ENCODE measurements at regions not wholly inside any gene's neighbourhood (a gene's known extent, or its start where the extent isn't known, plus 50 kb on each side); places are given as distances from the start of the nearest gene placed in this dataset.
A peak's percentile ranks its signal among the peaks of the same experiment; 100 is the strongest.

DNA sequence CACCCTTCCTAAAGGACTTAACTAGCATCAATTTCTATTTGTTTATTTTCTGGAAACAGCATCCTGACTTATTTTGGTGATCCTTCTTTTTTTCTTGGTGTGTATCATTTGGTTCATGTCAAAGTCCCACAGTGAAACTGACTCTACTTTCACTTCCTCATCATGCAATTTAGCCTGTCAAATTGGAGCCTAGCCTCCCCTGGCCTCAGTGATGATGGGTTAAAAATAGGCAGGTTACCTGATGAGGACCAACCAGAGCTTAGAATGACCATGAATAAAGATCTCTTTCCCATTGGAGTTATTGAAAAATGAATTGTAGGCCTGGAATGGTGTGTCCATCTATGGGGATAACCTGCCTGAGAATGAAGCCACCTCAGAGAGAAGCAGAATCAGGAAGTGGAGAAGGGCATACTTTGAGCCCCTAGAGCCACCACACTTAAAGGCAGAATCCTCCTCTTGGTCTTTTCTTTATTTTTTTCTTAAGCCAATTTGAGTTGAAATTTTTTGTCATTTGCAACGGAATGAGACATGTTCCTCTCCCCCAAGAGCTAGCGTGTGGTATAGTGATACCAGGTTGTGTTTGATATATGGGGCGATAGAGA, 105.6 kb downstream of the BTBD3 start:
- DNase-seq = no peak

DNA sequence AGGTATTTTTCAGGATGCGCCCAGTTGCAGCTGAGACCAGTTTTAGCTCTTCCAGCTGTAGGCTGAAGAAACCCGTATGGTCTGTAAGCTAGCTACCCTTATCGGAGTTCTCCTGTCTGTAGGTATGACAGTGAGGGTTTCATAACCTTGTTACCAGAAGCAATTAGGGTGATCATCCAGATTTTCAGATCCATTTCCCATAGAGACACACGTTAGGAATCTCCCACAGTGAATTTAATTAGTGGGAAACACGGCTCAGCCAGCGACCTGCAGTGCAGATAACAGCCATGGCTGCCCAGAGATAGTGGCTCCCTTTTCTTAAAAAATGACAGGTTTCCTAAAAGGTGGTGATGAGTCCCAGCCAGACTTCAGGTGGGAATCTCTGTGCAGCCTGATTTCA, 111.1 kb downstream of the BTBD3 start:
- no peak for DNase-seq

DNA sequence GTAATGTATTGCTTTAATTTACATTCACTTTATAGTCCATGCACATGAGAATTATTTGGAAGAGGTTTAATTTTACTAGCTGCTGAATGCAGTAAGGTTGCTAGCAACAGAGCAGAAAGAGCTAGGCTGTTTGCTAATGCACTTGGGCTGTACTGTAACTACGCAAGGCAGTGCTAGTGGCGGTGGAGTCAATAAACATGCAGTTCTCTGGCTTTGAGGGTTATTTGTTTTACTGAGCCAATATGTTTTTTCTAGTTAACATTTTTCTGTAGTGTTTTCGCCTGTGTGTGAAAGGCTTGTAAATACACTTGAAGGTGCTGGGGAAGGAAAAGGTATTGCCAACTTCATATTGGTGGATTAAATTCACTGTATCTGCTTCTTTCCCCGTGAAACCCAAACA, 112.8 kb downstream of the BTBD3 start:
- peak in 1 of 2 experiments; percentile 13 for DNase-seq

DNA sequence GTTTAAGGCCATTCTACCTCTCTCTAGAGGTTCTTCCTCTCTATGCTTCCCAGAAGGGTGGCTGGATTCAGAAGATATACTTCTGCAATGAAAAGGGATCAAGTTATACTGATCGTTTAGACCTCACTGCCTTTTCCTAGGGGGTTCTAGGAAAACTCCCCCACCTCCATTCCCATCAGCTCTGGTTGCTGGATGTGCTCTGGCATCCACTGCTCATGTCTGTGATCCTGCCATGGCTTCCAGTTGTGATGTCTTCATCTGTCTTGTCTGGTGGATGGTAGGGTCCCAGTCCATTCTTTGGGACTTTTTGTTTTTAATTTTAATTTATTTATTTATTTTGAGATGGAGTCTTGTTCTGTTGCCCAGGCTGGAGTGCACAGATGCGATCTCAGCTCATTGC, 118.4 kb downstream of the BTBD3 start:
- no peak for DNase-seq

DNA sequence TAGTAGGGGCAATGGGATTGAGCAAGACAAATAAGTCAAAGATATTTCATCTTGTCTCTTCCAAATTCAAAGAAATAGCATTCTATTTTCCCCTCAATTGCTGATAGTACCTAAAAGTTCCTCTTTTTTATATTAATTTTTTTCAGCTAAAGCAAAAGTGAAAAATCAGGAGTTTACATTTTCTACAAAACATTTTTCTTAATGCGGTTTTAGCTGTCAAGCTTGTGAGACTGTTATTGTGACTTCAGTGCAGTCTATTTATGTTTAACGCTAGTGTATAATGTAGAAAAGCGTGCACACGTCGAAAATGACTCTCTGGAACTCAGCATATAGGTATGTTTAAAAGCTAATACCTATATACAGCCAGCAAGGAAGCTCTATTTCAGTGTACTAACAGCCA, 119.8 kb downstream of the BTBD3 start:
- DNase-seq = no peak

DNA sequence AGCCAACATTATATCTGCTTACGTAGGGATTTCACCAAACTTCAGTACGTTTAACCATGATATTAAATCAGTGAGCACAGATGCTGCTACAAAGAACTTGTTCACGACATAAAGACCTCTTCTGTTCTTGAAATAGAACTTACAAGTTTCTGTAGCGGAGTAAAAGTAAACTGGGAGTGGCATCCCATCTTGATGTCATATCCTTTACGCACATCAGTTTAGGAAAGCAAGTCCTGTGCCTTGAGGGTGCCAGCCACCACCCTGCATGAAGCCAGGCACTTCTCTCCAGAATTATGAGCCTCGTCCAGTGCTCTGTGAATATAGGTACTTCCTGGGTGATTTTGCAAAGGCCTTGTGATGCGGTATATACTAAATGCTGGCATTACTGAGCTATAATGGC, 122.6 kb downstream of the BTBD3 start:
- no peak for DNase-seq

DNA sequence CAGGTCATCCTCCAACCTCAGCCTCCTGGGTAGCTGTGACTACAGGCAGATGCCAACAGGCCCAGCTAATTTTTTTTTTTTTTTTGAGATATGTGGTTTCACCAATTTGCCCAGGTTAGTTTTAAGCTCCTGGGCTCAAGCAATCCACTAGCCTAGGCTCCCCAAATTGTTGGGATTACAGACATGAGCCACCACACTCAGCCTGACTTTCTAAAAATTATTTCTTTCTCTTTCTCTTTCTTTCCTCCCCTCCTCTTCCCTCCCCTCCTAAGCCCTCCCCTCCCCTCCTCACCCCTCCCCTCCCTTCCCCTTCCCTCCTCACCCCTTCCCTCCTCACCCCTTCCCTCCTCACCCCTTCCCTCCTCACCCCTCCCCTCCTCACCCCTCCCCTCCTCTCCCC, 127.3 kb downstream of the BTBD3 start:
- DNase-seq = no peak

DNA sequence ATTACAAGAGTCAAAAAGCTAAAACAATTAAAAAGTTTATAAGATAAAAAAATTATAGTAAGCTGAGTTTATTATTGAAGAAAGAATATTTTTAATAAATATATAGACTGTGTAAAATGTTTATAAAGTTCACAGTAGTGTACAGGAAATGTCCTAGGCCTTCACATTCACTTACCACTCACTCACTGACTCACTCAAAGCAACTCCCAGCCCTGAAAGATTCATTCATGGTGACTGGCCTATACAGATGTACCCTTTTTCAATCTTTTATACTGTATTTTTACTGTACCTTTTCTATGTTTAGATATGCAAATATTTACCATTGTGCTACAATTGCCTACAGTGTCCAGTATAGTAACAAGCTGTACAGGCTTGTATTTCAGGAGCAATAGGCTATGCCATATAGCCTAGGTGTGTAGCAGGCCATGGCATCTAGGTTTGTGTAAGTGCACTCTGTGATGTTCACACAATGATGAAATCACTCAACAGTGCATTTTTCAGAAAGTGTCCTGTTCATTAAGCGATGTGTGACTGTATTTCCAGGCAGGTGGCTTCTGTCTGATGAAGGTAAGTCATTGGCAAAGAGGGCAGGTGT, 130.2 kb downstream of the BTBD3 start:
- peak; percentile 33 to 71 for DNase-seq

DNA sequence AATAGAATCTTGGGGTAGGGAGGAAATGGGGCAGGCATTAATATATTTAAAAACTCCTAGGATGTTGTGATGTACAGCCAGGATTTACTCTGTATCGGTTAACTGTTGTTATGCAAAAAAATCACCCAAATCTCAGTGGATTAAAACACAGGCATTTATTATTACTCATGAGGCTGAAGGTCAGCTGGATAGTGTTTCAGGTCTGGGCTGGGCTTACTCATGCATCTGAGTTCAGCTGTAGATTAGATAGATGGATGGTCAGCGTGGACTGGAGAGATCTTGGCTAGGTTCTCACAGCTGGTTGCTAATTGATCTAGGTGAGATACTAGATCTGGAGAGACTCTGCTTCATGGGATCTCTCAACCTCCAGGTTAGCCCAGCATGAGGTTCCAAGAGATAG, 131.4 kb downstream of the BTBD3 start:
- no peak for DNase-seq

DNA sequence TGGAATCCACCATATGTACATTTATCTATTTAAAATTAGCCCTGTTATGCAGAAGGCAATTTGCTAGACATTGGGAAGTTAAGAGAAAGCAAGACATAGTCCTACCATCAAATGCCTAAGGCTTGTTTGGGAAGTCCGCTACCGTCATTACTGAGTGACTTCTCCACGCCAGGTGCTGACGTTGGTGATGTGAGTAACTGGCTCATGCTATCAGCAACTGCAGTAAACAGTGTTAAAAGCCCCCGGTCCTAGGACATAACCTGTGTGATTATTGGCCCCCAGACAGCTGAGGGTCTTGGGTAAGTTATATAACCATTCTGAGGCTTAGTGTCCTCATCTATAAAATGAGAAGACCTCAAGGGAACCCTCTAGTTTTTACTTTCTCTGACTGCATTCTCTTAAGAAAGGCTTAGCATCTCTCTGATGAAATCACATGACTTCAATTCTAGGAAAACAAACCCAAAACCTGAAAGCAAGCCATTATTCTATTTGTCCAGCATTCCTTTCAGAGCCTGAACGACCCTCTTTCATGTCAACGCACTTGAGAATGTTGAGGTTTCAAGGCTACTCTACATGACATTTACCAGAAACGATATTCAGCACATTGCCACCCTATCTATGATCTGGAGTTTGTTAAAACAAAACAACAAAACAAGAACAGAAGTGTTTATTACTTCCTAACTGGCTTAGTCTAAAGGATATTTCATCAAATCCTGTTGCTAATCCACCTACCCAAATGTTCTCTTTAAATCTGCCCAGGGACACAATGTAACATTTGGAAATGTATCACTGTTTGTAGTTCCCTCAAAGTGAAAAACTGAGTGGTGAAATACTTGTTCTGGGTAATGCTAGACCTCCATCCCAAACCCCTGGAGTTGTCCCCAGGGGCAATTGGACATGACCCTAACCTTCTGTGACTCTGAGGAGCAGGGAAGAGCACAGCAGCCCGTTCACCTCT, 133.8 kb downstream of the BTBD3 start:
- no peak for DNase-seq

DNA sequence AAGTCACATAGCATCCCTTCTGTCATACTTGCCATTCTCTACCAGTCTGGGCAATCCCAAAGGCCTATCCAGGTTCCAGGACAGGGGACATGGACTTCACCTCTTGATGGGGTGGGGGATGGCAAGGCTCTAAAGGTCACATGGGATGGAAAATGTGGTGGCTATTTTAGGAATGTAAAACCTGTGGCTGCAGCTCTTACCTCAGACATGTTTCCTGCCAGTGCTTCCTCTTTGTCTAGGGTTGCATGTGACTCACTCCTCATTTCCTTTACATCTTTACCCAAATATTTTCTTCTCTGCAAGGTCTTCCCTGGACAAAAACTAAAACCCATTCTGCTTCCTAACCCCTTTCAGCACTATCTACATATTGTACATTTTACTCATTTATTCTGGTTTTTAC, 135.7 kb downstream of the BTBD3 start:
- DNase-seq = no peak

DNA sequence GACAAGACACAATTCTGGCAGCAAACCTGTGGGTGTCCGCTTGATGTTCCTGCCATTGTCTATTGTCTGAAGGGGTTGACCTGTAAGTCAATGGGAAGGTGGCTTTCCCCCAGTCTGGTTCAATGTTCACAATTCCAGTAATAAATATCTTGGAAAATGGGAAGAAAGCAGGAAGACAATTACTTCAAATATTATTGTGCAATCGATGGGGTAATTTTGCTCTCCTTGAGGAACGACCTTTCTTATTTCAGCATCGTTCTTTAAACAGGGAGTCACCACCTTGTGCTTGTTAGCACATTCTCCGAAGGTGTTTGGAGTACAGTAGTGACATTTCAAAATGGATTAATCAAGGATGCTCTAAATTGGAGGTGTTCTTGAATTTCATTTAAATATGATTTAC, 136.9 kb downstream of the BTBD3 start:
- no peak for DNase-seq

DNA sequence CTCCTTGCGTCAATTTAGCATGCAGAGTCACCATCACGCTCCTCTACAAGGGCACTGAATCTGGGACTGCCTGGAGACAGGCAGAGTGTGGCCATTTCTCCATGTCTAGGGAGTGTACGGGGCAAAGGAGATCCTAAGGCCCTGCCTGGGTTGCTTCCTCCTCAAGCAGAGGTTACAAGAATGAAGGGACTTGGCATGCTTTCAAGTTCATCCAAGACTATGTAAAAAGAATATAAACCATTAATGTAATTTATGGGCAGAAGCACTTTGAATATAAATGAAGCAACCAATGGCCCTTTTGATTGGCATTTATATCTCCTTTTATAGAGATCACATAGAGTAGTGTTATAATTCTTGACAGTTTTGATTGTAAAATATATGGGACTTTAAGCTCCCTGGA, 137.5 kb downstream of the BTBD3 start:
- no peak for DNase-seq

DNA sequence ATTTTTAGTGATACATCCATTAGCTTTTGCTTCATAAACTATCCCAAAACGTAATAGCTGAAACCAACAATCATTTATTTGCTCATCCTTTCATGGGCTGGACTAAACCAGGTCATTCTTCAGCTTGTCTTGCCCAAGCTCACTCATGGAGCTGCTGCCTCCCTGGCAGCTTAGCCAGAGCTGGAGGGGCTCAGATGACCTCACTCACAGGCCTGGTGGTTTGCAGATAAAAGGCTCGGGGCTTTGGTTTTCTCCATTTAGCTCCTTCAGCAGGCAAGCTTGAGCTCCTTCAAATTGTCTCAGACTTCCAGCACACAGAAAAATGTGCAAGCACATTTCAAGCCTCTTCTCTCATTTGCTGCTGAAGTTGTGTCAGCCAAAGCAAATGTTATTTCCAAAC, 139.1 kb downstream of the BTBD3 start:
- DNase-seq = no peak

DNA sequence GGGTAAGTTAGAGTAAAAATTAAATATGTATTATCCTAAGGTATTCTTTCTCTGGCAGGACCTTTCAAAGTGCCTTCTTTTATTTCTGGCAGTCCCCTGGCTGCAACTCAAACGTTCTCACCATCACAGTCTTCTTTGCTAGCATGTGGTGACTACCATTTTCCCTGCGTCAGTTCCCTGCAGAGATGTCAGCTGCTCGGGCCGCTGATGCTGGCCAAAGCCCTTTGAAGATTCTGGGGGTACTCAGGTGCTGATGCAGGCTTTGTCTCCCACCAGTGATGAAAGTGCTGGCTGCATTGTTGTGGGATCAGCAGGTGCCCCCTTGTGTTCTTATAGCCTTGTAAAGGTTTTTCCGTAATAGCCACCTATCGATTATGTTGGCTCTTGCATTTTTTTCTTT, 140.1 kb downstream of the BTBD3 start:
- no peak for DNase-seq

DNA sequence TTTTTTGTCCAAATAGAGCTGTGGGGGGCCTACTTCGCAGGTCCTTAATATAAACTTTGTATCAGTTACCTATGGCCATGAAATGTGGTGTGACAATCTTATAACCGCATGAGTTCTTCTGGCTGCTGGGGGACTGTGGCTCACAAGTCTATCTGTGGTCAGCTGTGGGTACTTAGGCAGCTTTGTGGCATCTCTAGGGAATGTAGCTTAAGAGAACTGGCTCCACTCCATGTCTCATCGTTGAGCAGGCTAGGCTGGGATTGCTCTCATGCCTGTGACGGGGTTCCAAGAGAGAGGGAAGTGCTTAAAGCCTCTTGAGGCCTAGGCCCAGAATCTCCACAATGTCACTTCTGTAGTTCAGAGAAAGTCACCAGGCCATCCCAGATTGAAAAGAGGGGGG, 140.5 kb downstream of the BTBD3 start:
- DNase-seq = no peak

DNA sequence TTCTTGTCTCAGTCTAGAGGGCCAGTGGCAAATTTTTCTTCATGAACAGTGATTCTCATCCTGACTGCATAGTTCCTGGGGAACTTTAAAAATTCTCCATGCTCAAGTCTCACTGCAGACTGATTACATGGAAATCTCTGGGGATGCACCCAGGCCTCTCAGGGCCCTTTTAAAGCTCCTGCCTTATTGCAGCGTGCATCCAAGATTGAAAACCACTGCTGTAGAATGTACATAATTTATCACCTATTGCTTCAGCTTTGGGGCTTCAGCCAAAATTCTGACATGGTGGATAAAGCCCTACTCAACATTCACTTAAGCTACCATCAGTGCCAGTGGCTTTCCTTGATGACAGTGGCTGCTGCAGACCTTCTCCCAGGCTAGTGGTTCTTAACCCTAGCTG, 143.8 kb downstream of the BTBD3 start:
- DNase-seq = no peak

DNA sequence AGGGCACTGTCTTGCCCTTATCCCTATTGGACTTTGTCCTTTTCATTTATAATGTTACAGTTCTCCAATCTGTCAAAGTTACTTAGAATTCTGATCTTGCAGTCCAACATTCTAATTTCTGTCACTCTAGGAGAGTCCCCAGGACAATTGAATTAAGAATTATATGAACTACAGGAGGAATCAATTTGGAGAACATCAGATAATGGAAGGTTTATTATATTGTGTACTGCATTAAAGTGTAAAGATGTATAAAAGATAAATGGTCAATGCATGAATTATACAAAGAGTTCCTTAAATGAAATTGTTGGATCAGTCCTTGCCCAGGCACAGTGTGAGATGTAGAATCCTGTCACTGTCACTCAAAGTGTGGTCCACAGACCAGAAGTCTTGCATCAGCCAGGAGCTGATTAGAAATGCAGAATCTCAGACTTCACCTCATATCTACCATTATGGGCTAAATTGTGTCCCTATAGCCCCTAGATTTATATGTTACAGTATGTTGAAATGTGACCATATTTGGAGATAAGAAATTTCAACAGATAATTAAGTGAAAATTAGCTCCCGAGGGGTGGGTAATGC, 145.5 kb downstream of the BTBD3 start:
- no peak for DNase-seq

DNA sequence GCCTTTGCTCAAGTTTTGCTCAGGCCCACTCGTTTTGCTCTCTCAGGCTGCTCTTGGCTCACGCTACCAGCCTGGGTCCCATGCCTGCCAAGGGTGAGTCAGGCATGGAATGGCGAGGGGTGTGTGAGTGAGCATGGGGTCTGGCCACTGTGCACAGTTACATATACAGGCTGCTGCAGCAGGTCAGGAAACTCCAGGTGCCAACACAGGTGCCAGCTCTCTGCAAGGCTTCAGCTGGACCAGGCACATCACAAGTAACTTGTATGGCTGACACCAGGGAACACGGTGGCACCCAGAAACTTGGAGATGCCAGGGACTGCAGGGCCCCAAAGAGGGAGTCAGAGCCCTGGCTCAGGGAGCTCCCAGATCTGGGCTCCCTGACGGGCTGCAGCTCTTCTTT, 146.8 kb downstream of the BTBD3 start:
- DNase-seq = no peak

DNA sequence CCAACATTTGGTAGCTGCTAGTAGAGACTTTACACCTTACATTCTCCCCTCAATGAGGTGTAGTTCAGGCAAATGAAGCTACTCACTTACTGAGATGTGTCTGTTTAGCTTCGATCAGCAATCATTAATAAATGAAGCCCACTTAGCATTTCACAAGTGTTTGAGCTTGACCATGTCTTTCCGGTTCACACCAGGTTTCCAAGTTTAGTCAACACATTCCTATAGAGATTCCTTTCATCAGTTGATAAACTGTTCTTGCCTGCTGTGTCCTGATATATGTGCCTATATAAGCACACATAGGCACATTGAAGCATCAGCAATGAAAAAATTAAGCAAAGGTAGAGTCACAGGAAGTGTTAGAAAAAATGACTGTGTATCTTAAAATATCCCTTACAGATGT, 150.0 kb downstream of the BTBD3 start:
- DNase-seq = no peak

DNA sequence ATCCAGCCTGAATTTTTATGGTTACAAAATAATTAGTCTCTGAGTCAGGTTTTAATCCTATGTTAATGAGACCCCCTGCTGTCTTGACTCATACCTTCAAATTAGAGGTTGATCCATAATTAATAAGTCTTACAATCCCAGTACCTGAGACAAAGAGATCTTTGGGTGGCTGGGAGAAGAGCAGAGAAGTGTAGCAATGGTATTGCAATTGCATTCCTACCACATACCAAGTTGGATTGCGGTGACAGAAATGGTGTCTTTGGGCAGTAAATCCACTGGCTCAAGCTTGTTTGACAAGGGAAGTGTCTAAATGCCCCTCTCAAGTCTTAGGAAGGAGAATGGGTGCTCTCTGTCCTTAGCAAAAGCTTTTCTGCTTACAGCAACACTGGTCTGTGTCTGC, 150.4 kb downstream of the BTBD3 start:
- no peak for DNase-seq

DNA sequence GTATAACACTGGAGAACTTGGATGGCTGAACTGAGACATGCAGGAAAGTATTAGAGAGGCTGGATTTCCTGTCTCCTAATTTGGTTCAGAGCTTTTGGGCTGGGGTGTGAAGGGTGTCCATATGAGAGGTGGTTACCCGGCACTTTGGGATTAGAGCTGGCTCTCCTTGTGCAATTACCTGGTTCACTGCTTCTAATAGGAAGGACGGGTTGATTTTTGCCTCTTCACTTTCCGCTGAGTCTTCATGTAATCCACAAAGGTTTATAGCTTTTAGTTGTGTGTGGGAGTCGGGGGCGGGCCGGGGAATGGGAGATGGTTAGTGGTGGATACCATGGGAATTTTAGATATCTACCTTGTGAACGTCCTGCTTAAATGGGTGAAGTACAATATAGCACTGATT, 151.5 kb downstream of the BTBD3 start:
- no peak for DNase-seq

DNA sequence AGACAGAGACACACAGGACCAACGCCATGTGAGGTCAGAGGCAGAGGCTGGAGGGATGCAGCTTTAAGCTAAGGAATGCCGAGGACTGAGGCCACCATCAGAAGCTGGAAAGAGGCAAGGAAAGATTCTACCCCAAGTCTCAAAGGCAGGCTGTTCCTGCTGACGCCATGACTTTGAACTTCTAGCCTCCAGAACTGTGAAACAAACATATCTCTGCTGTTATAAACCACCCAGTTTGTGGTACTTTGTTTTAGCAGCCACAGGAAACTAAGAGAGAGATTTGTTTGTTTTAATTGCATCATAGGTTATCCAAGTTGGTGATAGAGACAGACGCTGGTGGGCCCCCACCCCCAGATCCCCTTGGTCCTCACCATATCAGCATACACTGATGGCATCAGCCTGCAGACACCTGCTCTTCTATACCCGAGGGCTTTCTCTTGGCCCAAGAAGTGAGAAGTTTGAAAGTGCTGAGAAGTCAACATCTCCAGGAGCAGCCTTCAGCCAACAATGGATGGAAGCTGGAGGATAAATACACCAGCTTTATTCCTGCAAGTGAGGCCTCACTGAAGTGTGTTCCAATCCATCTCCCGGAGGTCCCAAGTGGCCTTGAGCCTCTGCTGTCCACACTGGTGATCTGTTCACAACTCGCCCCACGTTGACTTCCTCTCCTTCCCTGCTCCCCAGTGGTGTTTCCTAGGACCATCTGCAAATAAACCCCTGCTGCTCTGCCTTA, 154.7 kb downstream of the BTBD3 start:
- no peak for DNase-seq

All from NCI-H526 (cell line).